Ureter (tissue), 1 donor: ENCODE measurements at regions not wholly inside any gene's neighbourhood (a gene's known extent, or its start where the extent isn't known, plus 50 kb on each side); places are given as distances from the start of the nearest gene placed in this dataset.
"Not testable (repeated sequence)": the region's sequence is repeated elsewhere in the genome, so short reads cannot be mapped to it uniquely, and the experiment has no call there.

Experiments used
- DNase-seq: peaks from one replicate; pipeline ENCODE4 v3.0.0-alpha.2; 2020; ENCODE audit warnings: low spot score
- donor health status: DM: yes; HTN: yes; CAD: no.

DNA sequence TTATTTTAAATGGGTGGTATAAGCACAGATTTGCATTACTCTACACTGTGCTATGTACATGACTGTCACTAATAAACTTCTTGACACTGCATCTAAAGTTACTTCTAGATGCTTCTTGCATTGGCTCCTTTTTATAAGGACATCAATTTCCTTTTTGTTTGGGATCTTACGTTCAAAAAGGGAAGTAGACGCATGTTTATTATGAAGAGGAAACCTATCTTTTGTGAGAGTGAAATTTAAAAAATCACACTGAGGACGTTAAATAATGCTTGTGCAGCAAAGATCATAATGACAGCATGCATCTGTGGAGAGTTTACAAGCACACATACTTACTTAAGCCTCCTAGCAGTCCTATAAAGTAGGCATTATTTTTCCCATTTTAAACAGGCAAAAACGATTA lies 479.5 kb downstream of the CD83 start:
- DNase-seq = no peak

DNA sequence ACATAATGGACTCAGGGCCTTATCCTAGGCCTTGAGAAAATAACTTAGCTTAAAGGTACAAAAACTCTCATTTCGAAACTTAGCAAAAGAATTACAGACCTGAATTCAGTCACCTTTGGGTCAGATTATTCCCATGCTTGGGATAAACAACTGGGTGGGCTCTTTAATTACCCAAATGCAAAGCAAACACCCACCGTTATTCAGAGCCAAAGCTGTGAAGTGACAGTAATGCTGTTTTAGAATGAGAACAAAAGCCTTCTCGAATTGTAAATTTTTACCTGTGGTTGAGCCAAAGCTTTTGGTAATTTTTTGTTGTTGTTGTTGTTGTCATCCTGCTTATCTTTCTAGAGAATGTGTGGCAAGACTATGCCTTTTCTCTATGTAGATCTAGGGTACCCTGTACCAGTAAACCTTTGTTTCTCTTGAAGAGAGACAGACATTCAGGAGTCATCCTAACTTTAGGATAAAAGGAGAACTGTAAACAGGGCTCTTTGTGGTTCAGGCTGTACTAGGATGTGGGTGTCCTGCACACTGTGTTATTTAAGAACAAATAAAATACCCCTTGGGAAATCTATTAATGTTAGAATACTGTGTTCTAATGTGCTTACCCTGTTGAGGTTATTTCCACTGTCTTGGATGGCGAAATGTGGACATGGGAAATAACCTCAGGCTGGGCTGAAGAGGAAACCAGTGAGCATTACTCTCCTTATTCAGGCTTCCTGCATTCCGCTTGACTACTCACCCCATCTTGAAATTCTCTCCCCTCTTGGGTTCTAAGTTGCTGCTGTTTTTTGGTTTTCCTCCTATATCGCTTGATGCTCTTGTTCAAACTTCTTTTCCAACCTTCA lies 480.7 kb downstream of the CD83 start:
- DNase-seq = no peak

DNA sequence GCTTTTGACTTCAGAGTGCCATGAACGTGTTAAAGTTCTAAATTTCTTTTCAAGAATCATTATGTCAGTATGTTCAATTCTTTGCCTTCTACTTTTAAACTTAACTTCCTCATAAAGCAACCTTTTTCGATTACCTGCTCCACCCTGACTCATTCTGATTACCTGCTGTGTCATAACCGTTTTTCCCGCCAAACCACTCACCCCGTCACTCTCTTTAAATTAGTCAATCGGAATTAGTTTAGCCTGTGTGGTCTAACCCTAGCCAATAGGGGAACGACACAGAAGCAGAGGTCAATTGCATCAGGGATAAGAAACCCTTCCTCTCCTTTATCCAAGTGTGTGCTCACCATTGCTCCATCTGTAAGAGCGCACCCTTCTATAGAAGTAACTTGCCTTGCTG lies 482.7 kb downstream of the CD83 start:
- DNase-seq = not testable (repeated sequence)

DNA sequence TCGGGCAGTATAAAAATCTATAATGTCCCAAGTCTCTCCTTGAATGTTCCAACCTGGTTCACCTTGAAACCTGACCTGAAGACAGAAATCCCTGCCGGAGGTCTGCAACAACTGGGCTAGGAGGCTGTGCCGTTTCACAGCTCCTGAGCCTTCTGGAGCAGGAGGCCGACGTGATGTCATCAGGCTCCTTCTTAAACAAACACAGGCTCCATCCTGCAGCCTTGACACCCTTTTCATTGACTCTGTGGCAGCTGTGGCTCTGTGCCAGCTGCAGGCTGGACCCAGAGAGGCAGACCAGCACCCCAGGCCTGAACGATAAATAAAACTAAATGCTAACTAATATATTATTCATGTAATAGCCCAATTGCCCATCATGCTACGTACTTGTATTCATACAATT lies 483.9 kb downstream of the CD83 start:
- no peak for DNase-seq

DNA sequence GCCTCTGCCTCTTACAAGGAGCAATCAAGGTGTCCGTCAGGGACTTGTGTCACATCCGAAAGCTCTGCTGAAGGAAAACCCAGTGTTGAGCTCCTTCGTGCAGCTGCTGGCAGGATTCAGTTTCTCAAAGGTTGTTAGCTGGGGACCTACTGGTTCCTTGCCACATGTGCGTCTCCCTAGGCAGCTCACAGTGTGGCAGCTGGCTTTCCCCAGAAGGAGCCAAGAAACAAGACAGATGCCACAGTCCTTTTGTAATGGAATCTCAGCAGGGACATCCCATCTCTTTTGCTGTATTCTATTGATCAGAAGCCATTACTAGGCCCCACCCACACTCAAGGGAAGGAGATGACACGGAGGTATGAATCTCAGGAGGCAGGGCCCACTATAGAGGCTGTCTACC lies 488.8 kb downstream of the CD83 start:
- no peak for DNase-seq

DNA sequence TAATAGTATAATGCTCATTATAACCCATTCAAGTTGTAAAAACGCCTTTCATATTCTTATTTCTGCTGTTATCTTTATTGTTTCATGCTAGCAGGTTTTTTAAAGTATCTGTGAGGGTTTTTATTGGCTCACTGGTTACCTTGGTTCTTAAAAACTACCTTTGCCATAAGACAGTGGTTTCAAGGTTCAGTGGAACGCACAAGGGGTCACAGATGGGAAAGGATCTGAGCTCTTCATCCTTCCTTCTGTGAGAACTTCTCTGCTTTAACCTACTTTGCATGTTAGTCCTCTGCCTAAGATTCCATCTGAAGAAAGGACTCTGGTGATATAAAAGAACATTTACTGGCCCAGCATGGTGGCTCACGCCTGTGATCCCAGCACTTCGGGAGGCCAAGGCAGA lies 492.6 kb downstream of the CD83 start:
- no peak for DNase-seq

DNA sequence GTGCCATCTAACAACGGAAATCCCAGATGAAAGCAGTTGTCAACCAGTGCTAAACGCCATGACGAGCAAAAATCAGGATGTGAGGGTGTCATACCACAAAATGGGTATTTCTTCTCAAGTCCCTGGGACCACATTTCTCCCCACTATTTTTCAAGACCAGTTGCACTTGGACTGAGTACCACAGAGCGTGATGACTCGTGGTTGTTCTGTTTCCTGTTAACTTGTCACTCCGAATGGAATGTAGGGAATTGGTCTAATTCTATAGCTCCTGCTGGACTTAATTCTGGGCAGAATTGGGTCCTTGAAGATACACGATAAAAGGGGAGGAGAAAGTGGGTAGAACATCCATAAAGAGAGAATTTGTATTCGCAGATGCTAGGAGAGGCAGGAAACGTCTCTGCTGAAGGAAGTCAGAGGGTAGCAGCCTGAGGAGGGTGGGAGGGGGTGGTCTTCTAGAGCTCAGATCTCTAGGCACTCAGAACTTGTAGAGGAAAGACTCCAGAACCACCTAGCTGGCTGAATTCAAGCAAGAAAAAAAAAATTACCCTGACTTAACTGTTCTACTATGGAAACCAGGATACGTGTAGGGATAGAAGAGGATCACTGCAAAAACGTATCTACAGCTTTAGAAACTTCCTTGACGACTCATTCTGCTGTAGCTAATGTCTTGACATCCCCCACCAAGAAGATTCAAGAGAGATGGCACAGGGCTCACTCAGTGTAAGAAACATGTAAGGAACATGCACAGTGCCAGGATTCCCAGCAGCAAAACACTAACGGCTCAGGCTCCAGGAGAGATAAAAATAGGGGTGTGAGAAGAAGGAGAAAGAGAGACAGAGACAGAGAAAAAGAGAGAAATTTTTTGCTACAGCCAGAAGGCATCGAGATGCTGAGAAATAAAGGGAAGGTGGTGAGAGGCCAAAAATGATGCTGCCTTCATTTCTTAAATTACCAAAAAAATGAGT lies 494.7 kb downstream of the CD83 start:
- DNase-seq = no peak

DNA sequence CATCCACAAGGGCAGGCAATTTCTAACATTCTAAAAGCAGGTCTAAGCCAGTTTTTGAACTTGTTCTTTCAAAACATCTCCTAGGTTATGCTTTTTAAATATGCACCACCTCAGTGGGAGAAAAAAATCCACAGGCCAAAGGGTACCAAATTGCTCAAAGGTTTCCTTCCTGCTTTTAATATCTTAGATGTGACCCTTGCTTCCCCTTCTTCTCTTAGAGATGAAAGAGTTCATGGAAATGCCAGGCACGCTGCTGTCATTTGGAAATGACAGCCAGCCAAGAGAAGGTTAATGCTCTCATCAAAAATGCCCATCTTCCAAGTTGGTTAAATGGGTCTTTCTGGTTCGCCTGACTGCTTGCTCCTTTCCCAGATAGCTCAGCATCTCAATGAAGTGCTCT lies 497.1 kb downstream of the CD83 start:
- DNase-seq = no peak

DNA sequence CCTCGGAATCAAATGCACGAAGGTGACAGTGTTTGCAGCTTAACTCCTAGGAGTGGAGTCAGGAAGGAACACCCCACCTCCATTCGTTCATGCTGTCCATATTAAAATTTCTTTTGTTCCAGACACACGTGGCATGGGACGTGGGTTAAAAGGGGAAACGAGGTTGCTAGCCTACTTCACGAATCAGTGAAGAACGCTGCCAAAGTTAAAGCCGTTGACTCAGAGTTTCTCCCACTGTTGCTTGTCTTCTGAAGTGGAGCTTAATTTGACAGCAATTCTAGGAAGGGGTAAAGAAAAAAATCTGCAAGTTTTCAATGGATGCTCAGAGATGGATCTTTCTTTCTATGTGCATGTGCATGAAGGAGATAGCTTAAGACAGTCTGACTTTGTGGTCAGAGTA lies 499.1 kb downstream of the CD83 start:
- no peak for DNase-seq

DNA sequence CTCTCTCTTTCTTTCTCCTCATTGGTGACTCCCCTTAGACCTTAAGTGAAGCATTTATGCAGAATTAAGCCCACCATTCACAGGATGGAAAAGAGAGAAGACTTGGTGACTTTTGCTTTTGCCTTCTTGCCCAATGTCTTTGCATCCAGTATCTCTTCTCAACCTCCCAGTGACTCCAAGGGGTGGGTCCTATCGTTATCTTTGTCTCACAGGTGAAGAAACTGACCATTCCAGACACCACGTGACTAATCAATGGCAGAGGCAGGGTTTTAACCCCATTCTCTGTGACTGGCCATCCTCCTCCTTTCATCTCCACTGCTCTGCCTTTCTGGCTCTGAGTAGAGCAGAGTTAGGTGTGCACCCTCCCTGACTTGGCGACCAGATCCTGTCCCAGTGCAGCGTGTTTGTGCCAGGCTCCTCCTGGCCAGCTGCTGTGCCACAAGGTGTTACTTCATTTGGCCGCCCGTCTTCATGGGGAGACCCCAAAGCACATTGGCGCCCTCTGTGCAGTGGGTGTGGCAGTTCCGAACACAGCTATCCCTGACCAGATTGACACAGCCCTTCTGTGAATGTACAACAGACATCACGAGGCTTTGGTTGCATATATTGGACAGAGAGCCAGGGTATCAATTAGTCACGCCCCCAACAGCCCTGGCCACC lies 501.3 kb downstream of the CD83 start:
- DNase-seq = no peak

DNA sequence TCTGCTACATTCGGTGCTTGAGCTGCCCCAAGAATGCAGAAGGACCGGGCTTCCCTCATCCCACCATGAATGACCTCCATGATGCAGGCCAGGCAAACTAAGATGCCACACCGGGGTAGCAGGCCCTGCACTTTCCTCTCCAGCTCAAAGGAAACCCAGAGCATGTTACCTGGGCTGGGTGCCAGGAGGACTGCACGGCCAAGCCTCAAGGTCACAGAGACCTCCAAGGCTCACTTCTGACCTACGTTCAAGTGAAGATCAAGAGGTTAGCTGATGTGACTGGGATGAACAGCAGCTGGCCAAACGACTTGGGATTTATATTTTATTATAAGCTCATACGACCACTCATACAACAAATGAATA lies 501.8 kb downstream of the CD83 start:
- DNase-seq = no peak

DNA sequence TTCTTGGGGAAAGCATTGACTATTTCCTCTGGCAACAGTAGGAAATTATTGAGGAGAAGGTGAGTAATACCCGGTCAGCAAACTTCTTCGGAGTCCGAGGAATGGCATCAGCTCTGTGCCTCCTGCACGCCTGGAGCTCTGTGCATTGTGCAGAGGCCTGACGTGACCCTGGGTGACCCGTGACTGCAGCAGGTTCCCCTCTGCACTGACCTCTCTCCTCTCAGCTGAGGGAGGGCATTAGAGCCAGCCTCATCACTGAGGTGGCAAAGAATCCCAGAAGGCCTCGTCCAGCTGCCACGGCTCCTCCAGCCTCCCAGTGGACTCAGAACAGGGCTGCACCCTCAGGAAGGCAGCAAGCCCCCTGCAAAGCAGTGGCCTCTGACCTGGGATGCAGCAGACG lies 502.9 kb downstream of the CD83 start:
- no peak for DNase-seq

DNA sequence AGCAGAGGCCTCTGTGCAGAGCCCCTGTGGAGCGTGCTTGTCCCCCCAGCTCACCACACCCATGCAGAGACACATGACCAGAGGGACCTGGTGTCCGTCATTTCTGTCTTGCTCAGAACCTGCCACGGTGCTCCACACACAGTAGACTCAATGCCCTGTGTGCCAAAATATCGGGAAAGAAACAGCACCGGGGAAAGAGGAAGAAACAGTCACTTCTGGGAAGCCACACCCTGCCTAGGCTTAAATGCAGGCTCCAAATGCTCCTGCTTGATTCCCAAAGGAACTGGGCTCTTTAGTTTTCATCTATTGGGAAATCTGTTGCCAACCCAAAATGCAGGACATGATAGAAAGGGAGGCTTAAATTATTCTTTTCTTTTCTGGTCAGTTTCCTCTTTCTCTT lies 503.9 kb downstream of the CD83 start:
- DNase-seq = no peak

DNA sequence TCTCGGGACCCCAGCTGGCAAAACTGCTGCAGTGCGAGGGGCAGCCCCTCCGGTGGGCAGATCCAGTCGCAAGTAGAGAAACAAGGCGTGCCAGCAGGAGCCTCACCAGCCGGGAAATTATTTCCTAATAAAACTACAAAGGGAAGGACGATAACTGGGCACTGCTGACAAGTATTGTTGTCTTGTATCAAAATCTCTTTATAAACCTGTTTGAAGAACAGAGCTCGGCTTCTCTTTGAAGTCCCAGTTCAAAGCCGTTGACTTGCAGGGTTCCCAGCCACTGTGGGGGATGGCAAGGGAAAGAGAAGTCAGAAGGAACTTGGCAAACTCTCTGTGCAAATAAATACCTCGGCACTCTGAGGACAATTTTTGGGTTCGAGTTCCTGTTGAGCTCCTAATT lies 504.5 kb downstream of the CD83 start:
- DNase-seq = no peak

DNA sequence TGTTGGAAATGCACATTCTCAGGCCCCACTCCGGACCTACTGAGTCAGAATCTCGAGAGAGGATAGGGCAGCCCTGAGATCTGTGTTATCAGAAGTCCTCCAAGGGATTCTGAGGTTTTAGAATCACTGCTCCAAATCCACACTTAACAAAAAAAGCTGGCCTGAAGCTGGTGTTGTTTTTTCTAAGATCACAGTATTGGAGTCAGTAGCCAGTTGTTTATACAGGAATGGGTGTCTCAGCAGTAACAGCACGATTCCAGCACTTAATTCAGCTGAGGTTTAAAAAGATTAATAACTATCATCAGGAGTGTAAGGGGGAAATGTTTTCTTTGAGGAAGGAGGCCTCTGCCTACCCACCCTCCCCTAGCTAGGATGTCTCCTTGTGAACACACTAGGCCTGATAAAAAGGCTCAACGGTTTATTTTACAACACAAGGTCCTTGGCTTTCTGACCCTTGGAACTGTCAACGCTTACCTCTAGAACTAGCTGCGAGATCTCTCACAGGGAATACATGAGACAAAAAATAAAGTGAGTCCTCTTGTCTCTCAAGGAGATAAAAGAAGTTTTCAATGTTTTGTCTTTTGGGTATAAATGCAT lies 505.4 kb downstream of the CD83 start:
- DNase-seq = no peak

DNA sequence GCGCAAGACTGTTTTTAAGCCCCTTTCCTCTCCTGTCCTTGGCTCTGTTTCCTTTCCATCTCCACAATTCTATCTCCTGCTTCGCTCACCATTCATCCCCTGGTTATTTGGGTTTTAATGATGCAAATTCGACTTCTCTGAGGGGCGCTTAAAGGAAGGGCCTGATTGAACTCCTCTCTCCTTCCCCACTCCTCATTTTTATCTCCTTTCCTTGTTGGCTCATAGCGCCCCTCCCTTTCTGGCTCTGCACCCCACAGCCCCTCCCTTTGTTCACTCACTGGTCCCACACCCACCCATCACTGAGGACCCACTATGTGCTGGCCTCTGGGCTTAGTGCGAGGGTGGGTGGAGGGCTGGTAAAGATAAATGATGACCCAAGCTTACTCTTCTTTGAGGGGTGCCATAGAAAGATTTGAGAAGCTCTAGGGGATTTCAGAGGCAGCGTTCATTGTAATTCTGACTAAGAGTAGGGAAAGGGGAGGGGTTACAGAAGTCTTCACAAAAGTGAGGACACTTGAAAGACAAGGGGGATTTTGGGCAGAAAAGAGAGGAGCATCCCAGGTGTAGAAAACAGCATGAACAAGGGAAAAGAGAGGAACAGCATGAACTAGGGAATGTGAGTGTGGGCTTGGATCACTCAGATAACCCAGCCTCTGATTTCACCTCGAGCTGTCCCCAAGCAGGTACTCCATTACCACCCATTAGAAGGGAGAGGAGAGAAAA lies 507.8 kb downstream of the CD83 start:
- no peak for DNase-seq

DNA sequence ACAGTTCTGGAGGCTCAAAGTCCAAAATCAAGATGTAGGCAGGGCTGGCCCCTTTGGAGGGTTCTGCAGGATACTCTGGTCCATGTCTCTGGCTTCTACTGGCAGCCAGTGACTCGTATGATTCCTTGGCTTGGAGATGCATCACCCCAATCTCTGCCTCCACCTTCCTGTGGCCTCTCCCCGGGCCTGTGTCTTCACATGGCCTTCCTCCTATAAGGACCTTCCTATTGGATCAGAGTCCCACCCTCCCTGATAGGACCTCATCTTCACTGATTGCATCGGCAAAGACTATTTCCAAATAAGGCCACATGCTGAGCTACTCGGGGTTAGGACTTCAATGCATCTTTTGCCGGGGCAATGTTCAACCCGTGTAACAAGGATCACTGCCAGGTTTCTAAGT lies 509.0 kb downstream of the CD83 start:
- no peak for DNase-seq

DNA sequence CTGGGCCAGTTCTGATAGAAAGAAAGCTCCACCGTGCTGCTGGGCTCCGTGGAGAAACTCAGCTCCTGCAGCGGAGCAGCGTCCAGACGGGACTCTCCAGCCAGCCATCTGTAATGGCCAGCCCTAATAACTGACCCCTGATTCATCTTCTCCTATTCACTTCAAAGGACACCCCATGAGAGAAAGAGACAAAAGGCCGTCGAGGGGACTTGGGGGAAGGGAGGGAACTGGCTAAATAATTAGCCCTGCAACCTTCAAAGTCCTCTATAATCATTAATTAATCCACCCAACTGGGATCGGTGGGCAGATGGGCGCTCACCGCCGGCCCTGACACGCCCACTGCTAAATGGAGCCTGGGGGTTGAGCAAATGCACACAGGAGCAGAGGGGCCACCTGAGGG lies 512.4 kb downstream of the CD83 start:
- DNase-seq = no peak

DNA sequence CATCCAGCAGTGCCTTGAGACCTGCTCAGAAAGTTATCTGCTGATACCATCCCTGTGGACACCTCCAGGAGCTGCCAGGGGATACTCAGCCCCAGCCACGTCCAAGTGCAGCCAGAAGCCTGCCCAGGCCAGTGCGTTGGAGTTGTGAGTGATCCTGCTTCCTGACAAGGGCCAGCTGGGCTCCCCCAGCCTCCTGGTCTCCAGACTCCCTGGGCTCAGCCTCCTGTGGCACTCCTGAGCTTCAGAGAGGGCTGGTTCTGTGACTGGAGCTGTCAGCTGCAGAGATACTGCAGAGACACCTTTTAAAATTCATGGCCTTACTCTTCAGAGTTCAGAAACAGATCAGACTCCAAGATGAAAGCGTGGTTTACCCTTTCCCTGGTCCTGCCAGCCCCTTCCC lies 515.9 kb downstream of the CD83 start:
- no peak for DNase-seq

DNA sequence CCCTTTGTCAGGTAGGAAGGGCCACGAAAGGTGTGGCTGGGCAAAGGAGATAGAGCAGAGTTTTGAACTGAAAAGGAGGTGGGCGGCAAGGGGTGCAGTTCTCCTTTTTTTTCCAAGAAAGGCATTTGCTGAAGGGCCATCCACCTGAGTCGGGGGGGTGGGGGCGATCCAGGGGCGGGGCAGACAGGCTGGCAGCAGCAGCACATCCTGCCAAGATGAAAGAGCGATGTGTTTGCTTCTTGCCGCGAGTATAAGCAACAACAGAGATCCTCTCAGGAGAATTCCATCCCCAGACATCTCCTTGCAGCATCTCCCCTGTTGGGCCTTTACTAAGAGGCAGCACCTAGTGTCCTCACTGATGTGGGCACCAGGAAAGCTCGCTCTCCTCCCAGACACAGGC lies 516.5 kb downstream of the CD83 start:
- DNase-seq = no peak

DNA sequence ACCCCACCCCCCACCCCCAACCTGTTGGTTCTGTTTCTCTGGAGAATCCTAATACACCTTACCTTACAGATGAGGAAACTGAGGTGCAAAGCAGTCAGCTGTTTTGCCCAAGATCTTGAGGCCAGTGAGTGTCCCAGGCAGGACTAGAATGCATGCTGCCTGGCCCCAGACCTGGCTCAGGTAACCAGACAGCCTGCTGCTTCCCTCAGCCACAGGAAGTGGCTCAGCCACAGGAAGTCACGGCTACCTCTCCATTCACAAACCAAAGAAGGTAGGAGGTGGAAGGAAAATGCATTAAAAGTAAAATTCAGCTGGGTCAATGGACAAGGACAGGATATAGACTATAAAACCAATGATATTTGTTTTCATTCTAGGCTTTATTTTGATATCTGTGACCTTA lies 517.6 kb downstream of the CD83 start:
- DNase-seq = no peak
